ENCODE measurements at regions not wholly inside any gene's neighbourhood (a gene's known extent, or its start where the extent isn't known, plus 50 kb on each side); places are given as distances from the start of the nearest gene placed in this dataset.

- no peak for DNase-seq
- no peak overlapping the region for H3K9ac ChIP-seq (ENCODE audit: low read length)
- H2BK5ac ChIP-seq (ENCODE audit: low read depth, low read length, poor library complexity, severe bottlenecking), result no peak overlapping the region
- H3K4ac ChIP-seq (ENCODE audit: low read depth in 1 of 2, low read length in 2 of 2), result no peak overlapping the region
- H3K4me2 ChIP-seq (ENCODE audit: low read length, poor library complexity, severe bottlenecking), result no peak overlapping the region
- H3K27me3 ChIP-seq (ENCODE audit: control insufficient read depth in 1 of 2, insufficient read depth in 1 of 2, low read length in 2 of 2), result peaks cover 77 to 84% of the 10 kb centered on the region in 2 experiments
- H2AFZ ChIP-seq (ENCODE audit: low read depth, low read length), result no peak overlapping the region
- no peaks in the 10 kb centered on the region for H3K79me1 ChIP-seq (replicated peaks; ENCODE audit: low read length, poor library complexity, severe bottlenecking)
- no peak overlapping the region for H3K18ac ChIP-seq (ENCODE audit: low read depth in 1 of 2, low read length in 2 of 2)
- H2BK120ac ChIP-seq (ENCODE audit: low read depth, low read length), result no peak overlapping the region
- H3K27ac ChIP-seq (ENCODE audit: low read length, poor library complexity, severe bottlenecking), result no peak overlapping the region
- 90% methylated on average over 7 of the region's 7 CpGs for WGBS
- no peak overlapping the region for H2BK12ac ChIP-seq (ENCODE audit: low read length in 2 of 2)
- no peak overlapping the region for H4K91ac ChIP-seq (ENCODE audit: low read length)
- H3K9me3 ChIP-seq (ENCODE audit: control insufficient read depth, low read length), result no peaks in the 10 kb centered on the region
- H3K4me3 ChIP-seq (ENCODE audit: insufficient read depth in 1 of 2, low read depth in 1 of 2, low read length in 2 of 2), result no peak overlapping the region
- no peaks in the 10 kb centered on the region for H3K36me3 ChIP-seq (ENCODE audit: control insufficient read depth in 1 of 2, insufficient read depth in 2 of 2, low read depth in 1 of 2, low read length in 2 of 2)
- H3K14ac ChIP-seq (ENCODE audit: low read length in 2 of 2), result no peak overlapping the region
- no peak overlapping the region for H2AK5ac ChIP-seq (ENCODE audit: low read length, severe bottlenecking)
- H4K8ac ChIP-seq (ENCODE audit: low read length), result no peak overlapping the region
- no peak overlapping the region for H2BK15ac ChIP-seq (ENCODE audit: low read depth, poor library complexity, severe bottlenecking)
- no peak overlapping the region for H3K23ac ChIP-seq (ENCODE audit: low read length in 2 of 2)
- no peaks in the 10 kb centered on the region for H3K4me1 ChIP-seq (ENCODE audit: control insufficient read depth, insufficient read depth, low read depth, low read length)
These were observed 186.4 kb downstream of the TFCP2L1 start for GRCh38 chr2:121098556-121098955.

DNA sequence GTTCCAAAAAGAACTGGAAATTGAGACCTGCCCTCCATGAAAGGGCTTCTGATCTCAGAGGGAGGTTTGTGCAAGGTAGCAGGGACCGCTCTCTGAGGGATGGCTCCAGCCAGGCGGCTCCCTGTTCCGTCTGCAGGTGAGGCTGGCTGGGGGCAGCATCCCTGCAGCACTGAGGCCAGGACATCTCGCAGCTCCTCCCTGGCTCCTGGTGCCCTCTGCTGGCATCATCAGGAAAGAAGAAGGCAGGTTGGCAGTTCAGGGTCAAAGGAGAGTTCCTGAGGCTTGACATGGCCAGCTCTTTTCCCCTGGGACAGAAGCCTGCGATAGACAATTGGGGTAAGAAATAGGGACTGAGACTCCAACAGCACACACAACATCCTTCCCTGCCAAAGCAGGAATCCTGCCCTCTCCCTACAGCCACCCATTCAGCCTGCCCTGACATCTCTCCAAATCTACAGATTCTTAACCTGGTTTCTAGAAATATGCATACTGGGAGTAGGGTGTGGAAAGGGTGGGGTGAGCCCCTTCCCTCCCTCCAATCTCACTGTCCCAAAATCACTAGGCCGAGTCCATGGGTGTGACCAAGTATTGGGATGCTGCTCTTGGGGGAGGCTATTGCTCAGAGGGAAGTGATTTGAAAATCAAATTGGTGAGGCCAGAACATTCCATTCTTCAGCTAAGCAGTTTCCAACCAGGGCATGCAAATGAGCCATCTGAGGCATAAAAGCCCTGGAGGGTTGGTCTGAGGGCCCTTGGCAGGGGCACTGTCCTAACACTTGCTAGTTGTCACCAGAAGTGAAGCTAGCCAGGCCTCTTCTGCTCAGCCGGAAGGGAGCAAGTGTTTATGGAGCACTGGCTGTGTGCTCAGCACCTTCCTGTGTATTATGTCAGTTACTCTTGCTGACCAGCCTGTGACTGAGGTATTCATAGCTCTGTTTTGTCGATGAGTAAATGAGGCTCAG lies 185.4 kb downstream of the TFCP2L1 start:
- H3K27me3 ChIP-seq (ENCODE audit: control insufficient read depth in 1 of 2, insufficient read depth in 1 of 2, low read length in 2 of 2), result peaks cover 86 to 95% of the 10 kb centered on the region in 2 experiments
- no peak overlapping the region for H2BK5ac ChIP-seq (ENCODE audit: low read depth, low read length, poor library complexity, severe bottlenecking)
- no peak overlapping the region for H3K14ac ChIP-seq (ENCODE audit: low read length in 2 of 2)
- no peak overlapping the region for H2AK5ac ChIP-seq (ENCODE audit: low read length, severe bottlenecking)
- H3K4me1 ChIP-seq (ENCODE audit: control insufficient read depth, insufficient read depth, low read depth, low read length), result no peaks in the 10 kb centered on the region
- no peak overlapping the region for H3K9ac ChIP-seq (ENCODE audit: low read length)
- H4K91ac ChIP-seq (ENCODE audit: low read length), result no peak overlapping the region
- H3K4me3 ChIP-seq (ENCODE audit: insufficient read depth in 1 of 2, low read depth in 1 of 2, low read length in 2 of 2), result no peak overlapping the region
- H3K79me1 ChIP-seq (replicated peaks; ENCODE audit: low read length, poor library complexity, severe bottlenecking), result no peaks in the 10 kb centered on the region
- H3K18ac ChIP-seq (ENCODE audit: low read depth in 1 of 2, low read length in 2 of 2), result no peak overlapping the region
- H2BK120ac ChIP-seq (ENCODE audit: low read depth, low read length), result no peak overlapping the region
- WGBS, result 43% methylated on average over 7 of the region's 8 CpGs
- H3K23ac ChIP-seq (ENCODE audit: low read length in 2 of 2), result no peak overlapping the region
- H3K4me2 ChIP-seq (ENCODE audit: low read length, poor library complexity, severe bottlenecking), result no peak overlapping the region
- no peak overlapping the region for H4K8ac ChIP-seq (ENCODE audit: low read length)
- no peak overlapping the region for H2AFZ ChIP-seq (ENCODE audit: low read depth, low read length)
- no peaks in the 10 kb centered on the region for H3K36me3 ChIP-seq (ENCODE audit: control insufficient read depth in 1 of 2, insufficient read depth in 2 of 2, low read depth in 1 of 2, low read length in 2 of 2)
- no peak for DNase-seq
- H3K9me3 ChIP-seq (ENCODE audit: control insufficient read depth, low read length), result no peaks in the 10 kb centered on the region
- no peak overlapping the region for H2BK12ac ChIP-seq (ENCODE audit: low read length in 2 of 2)
- H3K4ac ChIP-seq (ENCODE audit: low read depth in 1 of 2, low read length in 2 of 2), result no peak overlapping the region
- no peak overlapping the region for H2BK15ac ChIP-seq (ENCODE audit: low read depth, poor library complexity, severe bottlenecking)
- H3K27ac ChIP-seq (ENCODE audit: low read length, poor library complexity, severe bottlenecking), result no peak overlapping the region

- H2BK5ac ChIP-seq (ENCODE audit: low read depth, low read length, poor library complexity, severe bottlenecking), result no peak overlapping the region
- no peaks in the 10 kb centered on the region for H3K4me1 ChIP-seq (ENCODE audit: control insufficient read depth, insufficient read depth, low read depth, low read length)
- H4K8ac ChIP-seq (ENCODE audit: low read length), result no peak overlapping the region
- no peak overlapping the region for H3K18ac ChIP-seq (ENCODE audit: low read depth in 1 of 2, low read length in 2 of 2)
- H3K9ac ChIP-seq (ENCODE audit: low read length), result no peak overlapping the region
- no peaks in the 10 kb centered on the region for H3K79me1 ChIP-seq (replicated peaks; ENCODE audit: low read length, poor library complexity, severe bottlenecking)
- no peak overlapping the region for H3K4me3 ChIP-seq (ENCODE audit: insufficient read depth in 1 of 2, low read depth in 1 of 2, low read length in 2 of 2)
- no peak overlapping the region for H2AFZ ChIP-seq (ENCODE audit: low read depth, low read length)
- no peak overlapping the region for H3K4me2 ChIP-seq (ENCODE audit: low read length, poor library complexity, severe bottlenecking)
- WGBS, result 75% methylated on average over 10 of the region's 10 CpGs
- no peak overlapping the region for H3K27ac ChIP-seq (ENCODE audit: low read length, poor library complexity, severe bottlenecking)
- no peak overlapping the region for H2BK120ac ChIP-seq (ENCODE audit: low read depth, low read length)
- H3K27me3 ChIP-seq (ENCODE audit: control insufficient read depth in 1 of 2, insufficient read depth in 1 of 2, low read length in 2 of 2), result peaks cover 81 to 87% of the 10 kb centered on the region in 2 experiments
- no peak overlapping the region for H2BK15ac ChIP-seq (ENCODE audit: low read depth, poor library complexity, severe bottlenecking)
- H3K9me3 ChIP-seq (ENCODE audit: control insufficient read depth, low read length), result no peaks in the 10 kb centered on the region
- H3K36me3 ChIP-seq (ENCODE audit: control insufficient read depth in 1 of 2, insufficient read depth in 2 of 2, low read depth in 1 of 2, low read length in 2 of 2), result no peaks in the 10 kb centered on the region
- H2BK12ac ChIP-seq (ENCODE audit: low read length in 2 of 2), result no peak overlapping the region
- no peak overlapping the region for H3K14ac ChIP-seq (ENCODE audit: low read length in 2 of 2)
- no peak overlapping the region for H3K4ac ChIP-seq (ENCODE audit: low read depth in 1 of 2, low read length in 2 of 2)
- no peak overlapping the region for H2AK5ac ChIP-seq (ENCODE audit: low read length, severe bottlenecking)
- H3K23ac ChIP-seq (ENCODE audit: low read length in 2 of 2), result no peak overlapping the region
- no peak for DNase-seq
- no peak overlapping the region for H4K91ac ChIP-seq (ENCODE audit: low read length)
These were observed 183.8 kb downstream of the TFCP2L1 start for GRCh38 chr2:121101093-121101715.

DNA sequence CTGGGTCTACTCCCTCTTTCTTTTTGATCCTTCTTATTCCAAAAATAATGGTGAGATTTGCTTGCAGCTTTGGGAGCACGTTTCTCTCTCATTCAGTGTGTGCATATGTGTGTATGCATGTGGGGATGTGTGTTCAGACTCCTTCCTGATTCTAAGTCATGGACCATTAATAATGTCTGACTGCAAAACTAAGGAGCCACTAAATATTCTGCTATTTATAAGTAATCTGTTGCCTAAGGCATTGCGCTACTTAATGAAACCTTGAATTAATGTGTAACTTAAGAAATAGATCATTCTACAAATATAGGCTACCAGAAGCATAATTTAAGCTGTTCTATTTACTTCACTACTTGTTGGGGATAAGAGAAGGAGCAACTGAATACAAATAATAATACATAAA lies 182.1 kb downstream of the TFCP2L1 start:
- no peak overlapping the region for H3K4ac ChIP-seq (ENCODE audit: low read depth in 1 of 2, low read length in 2 of 2)
- H3K27ac ChIP-seq (ENCODE audit: low read length, poor library complexity, severe bottlenecking), result no peak overlapping the region
- no peak overlapping the region for H4K91ac ChIP-seq (ENCODE audit: low read length)
- no peak overlapping the region for H3K14ac ChIP-seq (ENCODE audit: low read length in 2 of 2)
- H2AFZ ChIP-seq (ENCODE audit: low read depth, low read length), result no peak overlapping the region
- H3K4me2 ChIP-seq (ENCODE audit: low read length, poor library complexity, severe bottlenecking), result no peak overlapping the region
- no peak overlapping the region for H4K8ac ChIP-seq (ENCODE audit: low read length)
- H2BK15ac ChIP-seq (ENCODE audit: low read depth, poor library complexity, severe bottlenecking), result no peak overlapping the region
- 33% methylated on average over 1 of the region's 2 CpGs for WGBS
- no peaks in the 10 kb centered on the region for H3K36me3 ChIP-seq (ENCODE audit: control insufficient read depth in 1 of 2, insufficient read depth in 2 of 2, low read depth in 1 of 2, low read length in 2 of 2)
- no peaks in the 10 kb centered on the region for H3K79me1 ChIP-seq (replicated peaks; ENCODE audit: low read length, poor library complexity, severe bottlenecking)
- no peak overlapping the region for H3K18ac ChIP-seq (ENCODE audit: low read depth in 1 of 2, low read length in 2 of 2)
- no peak overlapping the region for H3K4me3 ChIP-seq (ENCODE audit: insufficient read depth in 1 of 2, low read depth in 1 of 2, low read length in 2 of 2)
- H3K4me1 ChIP-seq (ENCODE audit: control insufficient read depth, insufficient read depth, low read depth, low read length), result no peaks in the 10 kb centered on the region
- DNase-seq, result no peak
- H2BK120ac ChIP-seq (ENCODE audit: low read depth, low read length), result no peak overlapping the region
- no peak overlapping the region for H2BK12ac ChIP-seq (ENCODE audit: low read length in 2 of 2)
- H3K9me3 ChIP-seq (ENCODE audit: control insufficient read depth, low read length), result no peaks in the 10 kb centered on the region
- peaks cover 71 to 73% of the 10 kb centered on the region in 2 experiments for H3K27me3 ChIP-seq (ENCODE audit: control insufficient read depth in 1 of 2, insufficient read depth in 1 of 2, low read length in 2 of 2)
- no peak overlapping the region for H3K9ac ChIP-seq (ENCODE audit: low read length)
- H2BK5ac ChIP-seq (ENCODE audit: low read depth, low read length, poor library complexity, severe bottlenecking), result no peak overlapping the region
- no peak overlapping the region for H2AK5ac ChIP-seq (ENCODE audit: low read length, severe bottlenecking)
- no peak overlapping the region for H3K23ac ChIP-seq (ENCODE audit: low read length in 2 of 2)

Measured in mesenchymal stem cell (in vitro differentiated cells and primary cell).